HEK293 (cell line): ENCODE measurements at regions not wholly inside any gene's neighbourhood (a gene's known extent, or its start where the extent isn't known, plus 50 kb on each side); places are given as distances from the start of the nearest gene placed in this dataset.

Experiments used
- CTCF ChIP-seq: fragments of 450-650 bp; formaldehyde crosslinking; IDR thresholded peaks from 2 replicates; pipeline ENCODE4 v1.5.1; 2016; ENCODE audit warnings: missing biosample characterization, missing genetic modification characterization
- MEIS1 ChIP-seq: sonication (generic); formaldehyde crosslinking; IDR thresholded peaks from 2 replicates; pipeline ENCODE4 v1.8.1; 2022; ENCODE audit warnings: missing genetic modification reagents, mild to moderate bottlenecking, borderline replicate concordance
- PRDM4 ChIP-seq: fragments of 450-650 bp; formaldehyde crosslinking; IDR thresholded peaks from 2 replicates; pipeline ENCODE4 v1.5.1; 2017; ENCODE audit warnings: missing biosample characterization, missing genetic modification characterization
- ZBTB1 ChIP-seq: fragments of 450-650 bp; formaldehyde crosslinking; IDR thresholded peaks from 2 replicates; pipeline ENCODE4 v1.5.1; 2016; ENCODE audit warnings: missing biosample characterization, missing genetic modification characterization
- ZNF140 ChIP-seq: fragments of 450-650 bp; formaldehyde crosslinking; IDR thresholded peaks from 2 replicates; pipeline ENCODE4 v1.5.1; 2016; ENCODE audit warnings: missing biosample characterization, missing genetic modification characterization
- ZNF513 ChIP-seq: fragments of 450-650 bp; IDR thresholded peaks from 2 replicates; pipeline ENCODE4 v1.5.1; 2018; ENCODE audit warnings: missing biosample characterization, missing genetic modification characterization
- TF ChIP-seq, protein P1 (sequence below): fragments of 450-650 bp; formaldehyde crosslinking; conservative IDR thresholded peaks from 2 replicates; pipeline ENCODE4 v1.5.1; 2016; ENCODE audit warnings: low read depth, missing biosample characterization, missing genetic modification characterization
- TF ChIP-seq, protein P2 (sequence below): fragments of 450-650 bp; formaldehyde crosslinking; IDR thresholded peaks from 2 replicates; pipeline ENCODE4 v1.5.0; 2017; ENCODE audit warnings: missing biosample characterization, missing genetic modification characterization, borderline replicate concordance

DNA sequence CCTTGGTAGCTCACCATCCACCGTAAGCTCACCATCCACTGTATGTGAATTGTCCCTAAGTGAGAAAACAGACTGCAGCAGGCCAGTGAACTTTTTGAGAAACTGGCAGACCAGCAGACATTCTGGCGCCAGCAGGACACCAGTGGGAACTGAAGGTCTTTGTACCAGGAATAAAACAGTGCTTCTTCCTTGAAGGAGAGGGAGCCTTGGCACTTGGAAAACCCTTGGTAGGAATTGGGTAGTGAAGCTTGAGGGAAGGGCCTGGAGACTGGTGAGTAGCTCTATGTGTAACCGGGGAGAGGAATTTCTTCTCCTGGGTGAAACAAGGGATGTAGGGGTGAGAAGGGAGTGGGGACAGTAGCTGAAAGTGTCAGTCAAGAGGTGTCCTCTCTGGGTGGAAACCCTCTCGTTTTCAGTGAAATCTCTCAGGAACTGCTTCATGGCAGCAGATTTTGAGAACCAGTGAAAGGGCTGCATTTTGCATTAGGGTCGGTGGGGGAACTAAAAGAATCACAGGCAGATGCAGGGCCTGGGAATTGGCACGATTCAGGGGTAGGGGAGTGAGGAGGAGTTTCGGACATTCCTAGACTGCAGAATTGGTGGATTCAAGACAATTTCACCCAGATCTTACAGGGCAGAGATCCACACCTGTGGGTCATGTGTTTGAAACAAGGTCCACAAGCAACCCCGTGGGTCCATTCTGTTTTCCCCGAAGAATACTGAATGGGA, 131.5 kb upstream of the DLX2 start:
- TF ChIP-seq CTCF (tag by site-specific recombination) (no peak), ZNF140 (no peak), ZNF513 (tag by site-specific recombination) (no peak), MEIS1 (CRISPR knock-in tag) (no peak), ZBTB1 (tag by site-specific recombination) (no peak), PRDM4 (tag by site-specific recombination) (no peak)
- TF ChIP-seq, protein P1, sequence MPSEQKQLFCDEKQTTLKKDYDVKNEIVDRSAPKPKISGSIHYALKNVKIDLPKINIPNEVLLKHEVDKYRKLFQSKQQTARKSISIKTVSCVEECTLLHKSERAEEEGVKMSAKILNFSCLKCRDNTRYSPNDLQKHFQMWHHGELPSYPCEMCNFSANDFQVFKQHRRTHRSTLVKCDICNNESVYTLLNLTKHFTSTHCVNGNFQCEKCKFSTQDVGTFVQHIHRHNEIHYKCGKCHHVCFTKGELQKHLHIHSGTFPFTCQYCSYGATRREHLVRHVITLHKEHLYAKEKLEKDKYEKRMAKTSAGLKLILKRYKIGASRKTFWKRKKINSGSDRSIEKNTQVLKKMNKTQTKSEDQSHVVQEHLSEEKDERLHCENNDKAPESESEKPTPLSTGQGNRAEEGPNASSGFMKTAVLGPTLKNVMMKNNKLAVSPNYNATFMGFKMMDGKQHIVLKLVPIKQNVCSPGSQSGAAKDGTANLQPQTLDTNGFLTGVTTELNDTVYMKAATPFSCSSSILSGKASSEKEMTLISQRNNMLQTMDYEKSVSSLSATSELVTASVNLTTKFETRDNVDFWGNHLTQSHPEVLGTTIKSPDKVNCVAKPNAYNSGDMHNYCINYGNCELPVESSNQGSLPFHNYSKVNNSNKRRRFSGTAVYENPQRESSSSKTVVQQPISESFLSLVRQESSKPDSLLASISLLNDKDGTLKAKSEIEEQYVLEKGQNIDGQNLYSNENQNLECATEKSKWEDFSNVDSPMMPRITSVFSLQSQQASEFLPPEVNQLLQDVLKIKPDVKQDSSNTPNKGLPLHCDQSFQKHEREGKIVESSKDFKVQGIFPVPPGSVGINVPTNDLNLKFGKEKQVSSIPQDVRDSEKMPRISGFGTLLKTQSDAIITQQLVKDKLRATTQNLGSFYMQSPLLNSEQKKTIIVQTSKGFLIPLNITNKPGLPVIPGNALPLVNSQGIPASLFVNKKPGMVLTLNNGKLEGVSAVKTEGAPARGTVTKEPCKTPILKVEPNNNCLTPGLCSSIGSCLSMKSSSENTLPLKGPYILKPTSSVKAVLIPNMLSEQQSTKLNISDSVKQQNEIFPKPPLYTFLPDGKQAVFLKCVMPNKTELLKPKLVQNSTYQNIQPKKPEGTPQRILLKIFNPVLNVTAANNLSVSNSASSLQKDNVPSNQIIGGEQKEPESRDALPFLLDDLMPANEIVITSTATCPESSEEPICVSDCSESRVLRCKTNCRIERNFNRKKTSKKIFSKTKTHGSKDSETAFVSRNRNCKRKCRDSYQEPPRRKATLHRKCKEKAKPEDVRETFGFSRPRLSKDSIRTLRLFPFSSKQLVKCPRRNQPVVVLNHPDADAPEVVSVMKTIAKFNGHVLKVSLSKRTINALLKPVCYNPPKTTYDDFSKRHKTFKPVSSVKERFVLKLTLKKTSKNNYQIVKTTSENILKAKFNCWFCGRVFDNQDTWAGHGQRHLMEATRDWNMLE (tag by site-specific recombination) = no peak
- TF ChIP-seq, protein P2, sequence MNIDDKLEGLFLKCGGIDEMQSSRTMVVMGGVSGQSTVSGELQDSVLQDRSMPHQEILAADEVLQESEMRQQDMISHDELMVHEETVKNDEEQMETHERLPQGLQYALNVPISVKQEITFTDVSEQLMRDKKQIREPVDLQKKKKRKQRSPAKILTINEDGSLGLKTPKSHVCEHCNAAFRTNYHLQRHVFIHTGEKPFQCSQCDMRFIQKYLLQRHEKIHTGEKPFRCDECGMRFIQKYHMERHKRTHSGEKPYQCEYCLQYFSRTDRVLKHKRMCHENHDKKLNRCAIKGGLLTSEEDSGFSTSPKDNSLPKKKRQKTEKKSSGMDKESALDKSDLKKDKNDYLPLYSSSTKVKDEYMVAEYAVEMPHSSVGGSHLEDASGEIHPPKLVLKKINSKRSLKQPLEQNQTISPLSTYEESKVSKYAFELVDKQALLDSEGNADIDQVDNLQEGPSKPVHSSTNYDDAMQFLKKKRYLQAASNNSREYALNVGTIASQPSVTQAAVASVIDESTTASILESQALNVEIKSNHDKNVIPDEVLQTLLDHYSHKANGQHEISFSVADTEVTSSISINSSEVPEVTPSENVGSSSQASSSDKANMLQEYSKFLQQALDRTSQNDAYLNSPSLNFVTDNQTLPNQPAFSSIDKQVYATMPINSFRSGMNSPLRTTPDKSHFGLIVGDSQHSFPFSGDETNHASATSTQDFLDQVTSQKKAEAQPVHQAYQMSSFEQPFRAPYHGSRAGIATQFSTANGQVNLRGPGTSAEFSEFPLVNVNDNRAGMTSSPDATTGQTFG (tag by site-specific recombination) = no peak
